ENCODE measurements at regions not wholly inside any gene's neighbourhood (a gene's known extent, or its start where the extent isn't known, plus 50 kb on each side); places are given as distances from the start of the nearest gene placed in this dataset.

DNA sequence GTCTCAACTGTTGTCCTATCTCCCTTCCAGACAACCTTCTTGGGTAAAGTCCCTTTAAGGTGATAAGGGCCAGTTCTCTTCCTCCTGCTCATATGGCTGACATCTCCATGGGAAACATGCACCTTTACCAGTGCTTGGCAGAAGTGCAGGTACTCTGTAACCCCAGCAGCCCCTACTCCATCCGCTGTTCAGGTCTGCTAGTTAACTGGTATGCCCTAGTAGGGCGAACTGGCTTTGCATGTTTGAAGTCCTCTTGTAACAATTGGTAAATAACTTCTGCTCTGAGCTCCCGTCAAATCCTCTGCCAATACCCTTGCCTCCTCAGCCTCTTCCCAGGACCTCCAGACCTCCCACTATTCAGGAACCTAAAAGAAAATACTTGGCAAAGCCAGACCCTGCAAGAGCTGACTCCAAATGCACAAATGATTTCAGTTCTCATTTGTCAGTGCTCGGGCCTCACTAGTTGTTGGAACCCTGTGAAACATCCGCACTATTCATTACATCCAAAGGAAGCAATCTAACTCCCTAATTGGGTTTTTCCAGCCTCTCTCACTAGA, 703.7 kb downstream of the MAFB start (continued):
- TF ChIP-seq, protein P1, sequence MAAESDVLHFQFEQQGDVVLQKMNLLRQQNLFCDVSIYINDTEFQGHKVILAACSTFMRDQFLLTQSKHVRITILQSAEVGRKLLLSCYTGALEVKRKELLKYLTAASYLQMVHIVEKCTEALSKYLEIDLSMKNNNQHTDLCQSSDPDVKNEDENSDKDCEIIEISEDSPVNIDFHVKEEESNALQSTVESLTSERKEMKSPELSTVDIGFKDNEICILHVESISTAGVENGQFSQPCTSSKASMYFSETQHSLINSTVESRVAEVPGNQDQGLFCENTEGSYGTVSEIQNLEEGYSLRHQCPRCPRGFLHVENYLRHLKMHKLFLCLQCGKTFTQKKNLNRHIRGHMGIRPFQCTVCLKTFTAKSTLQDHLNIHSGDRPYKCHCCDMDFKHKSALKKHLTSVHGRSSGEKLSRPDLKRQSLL (tag by site-specific recombination; IDR thresholded peaks at IDR 0.05) = no peak
- TF ChIP-seq, protein P2, sequence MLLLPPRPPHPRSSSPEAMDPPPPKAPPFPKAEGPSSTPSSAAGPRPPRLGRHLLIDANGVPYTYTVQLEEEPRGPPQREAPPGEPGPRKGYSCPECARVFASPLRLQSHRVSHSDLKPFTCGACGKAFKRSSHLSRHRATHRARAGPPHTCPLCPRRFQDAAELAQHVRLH (tag by site-specific recombination; IDR thresholded peaks at IDR 0.05) = no peak

DNA sequence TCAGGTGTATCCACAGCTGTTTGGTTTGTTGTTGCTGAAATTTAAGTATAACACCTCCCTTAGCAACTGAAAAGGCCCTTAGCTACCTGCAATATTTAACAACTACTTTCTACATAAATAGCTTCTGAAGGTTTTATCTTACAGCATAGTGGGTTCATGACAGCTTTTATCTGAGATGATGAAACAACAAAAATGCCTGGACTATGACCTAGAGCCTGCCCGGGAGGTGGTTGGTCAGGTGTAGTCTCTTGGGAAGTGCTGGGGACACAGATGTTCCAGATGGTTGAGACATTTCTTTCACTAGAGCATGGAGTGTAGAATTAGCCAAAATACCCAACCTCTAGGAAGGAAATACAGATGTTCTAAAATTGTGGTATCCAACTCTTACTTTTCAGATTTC, 705.4 kb downstream of the MAFB start:
- ChIA-PET CTCF (interaction anchor here (0.6 kb wide), 1 partner anchor 370 kb away, joined by 3 read pairs; no protein-coding TSS in a partner anchor), POLR2A (no interaction called here)
- Histone ChIP-seq H3K9me3 (ENCODE audit: control insufficient read depth, insufficient read depth, low read depth, low read length) (no peaks in the 10 kb centered on the region), H3K27ac (ENCODE audit: extremely low read depth, low read depth, low read length) (no peak overlapping the region), H3K36me3 (ENCODE audit: control insufficient read depth in 2 of 2, insufficient read depth in 1 of 2, low read length in 2 of 2) (no peaks in the 10 kb centered on the region), H3K4me3 (ENCODE audit: low read depth, low read length) (no peak overlapping the region), H3K4me1 (ENCODE audit: control insufficient read depth, insufficient read depth, low read length) (0 out of 2 replicates have a peak, but pooled peaks cover 2% of the 10 kb centered on the region)
- TF ChIP-seq ZXDB (tag by site-specific recombination; IDR thresholded peaks at IDR 0.05) = no peak
- TF ChIP-seq, protein P3, sequence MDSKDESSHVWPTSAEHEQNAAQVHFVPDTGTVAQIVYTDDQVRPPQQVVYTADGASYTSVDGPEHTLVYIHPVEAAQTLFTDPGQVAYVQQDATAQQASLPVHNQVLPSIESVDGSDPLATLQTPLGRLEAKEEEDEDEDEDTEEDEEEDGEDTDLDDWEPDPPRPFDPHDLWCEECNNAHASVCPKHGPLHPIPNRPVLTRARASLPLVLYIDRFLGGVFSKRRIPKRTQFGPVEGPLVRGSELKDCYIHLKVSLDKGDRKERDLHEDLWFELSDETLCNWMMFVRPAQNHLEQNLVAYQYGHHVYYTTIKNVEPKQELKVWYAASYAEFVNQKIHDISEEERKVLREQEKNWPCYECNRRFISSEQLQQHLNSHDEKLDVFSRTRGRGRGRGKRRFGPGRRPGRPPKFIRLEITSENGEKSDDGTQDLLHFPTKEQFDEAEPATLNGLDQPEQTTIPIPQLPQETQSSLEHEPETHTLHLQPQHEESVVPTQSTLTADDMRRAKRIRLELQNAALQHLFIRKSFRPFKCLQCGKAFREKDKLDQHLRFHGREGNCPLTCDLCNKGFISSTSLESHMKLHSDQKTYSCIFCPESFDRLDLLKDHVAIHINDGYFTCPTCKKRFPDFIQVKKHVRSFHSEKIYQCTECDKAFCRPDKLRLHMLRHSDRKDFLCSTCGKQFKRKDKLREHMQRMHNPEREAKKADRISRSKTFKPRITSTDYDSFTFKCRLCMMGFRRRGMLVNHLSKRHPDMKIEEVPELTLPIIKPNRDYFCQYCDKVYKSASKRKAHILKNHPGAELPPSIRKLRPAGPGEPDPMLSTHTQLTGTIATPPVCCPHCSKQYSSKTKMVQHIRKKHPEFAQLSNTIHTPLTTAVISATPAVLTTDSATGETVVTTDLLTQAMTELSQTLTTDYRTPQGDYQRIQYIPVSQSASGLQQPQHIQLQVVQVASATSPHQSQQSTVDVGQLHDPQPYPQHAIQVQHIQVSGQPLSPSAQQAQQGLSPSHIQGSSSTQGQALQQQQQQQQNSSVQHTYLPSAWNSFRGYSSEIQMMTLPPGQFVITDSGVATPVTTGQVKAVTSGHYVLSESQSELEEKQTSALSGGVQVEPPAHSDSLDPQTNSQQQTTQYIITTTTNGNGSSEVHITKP (tag by site-specific recombination; IDR thresholded peaks at IDR 0.05) = no peak
- TF ChIP-seq, protein P4, sequence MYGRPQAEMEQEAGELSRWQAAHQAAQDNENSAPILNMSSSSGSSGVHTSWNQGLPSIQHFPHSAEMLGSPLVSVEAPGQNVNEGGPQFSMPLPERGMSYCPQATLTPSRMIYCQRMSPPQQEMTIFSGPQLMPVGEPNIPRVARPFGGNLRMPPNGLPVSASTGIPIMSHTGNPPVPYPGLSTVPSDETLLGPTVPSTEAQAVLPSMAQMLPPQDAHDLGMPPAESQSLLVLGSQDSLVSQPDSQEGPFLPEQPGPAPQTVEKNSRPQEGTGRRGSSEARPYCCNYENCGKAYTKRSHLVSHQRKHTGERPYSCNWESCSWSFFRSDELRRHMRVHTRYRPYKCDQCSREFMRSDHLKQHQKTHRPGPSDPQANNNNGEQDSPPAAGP (tag by site-specific recombination; IDR thresholded peaks at IDR 0.05) = no peak
- TF ChIP-seq ZNF768 (tag by site-specific recombination; IDR thresholded peaks at IDR 0.05) = no peak
- TF ChIP-seq ZNF792 (tag by site-specific recombination; IDR thresholded peaks at IDR 0.05) = no peak
- TF ChIP-seq, protein P5, sequence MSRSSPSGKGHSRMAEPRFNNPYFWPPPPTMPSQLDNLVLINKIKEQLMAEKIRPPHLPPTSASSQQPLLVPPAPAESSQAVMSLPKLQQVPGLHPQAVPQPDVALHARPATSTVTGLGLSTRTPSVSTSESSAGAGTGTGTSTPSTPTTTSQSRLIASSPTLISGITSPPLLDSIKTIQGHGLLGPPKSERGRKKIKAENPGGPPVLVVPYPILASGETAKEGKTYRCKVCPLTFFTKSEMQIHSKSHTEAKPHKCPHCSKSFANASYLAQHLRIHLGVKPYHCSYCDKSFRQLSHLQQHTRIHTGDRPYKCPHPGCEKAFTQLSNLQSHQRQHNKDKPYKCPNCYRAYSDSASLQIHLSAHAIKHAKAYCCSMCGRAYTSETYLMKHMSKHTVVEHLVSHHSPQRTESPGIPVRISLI (tag by site-specific recombination; IDR thresholded peaks at IDR 0.05) = no peak
- TF ChIP-seq ZNF146 (tag by site-specific recombination; IDR thresholded peaks at IDR 0.05) = no peak

DNA sequence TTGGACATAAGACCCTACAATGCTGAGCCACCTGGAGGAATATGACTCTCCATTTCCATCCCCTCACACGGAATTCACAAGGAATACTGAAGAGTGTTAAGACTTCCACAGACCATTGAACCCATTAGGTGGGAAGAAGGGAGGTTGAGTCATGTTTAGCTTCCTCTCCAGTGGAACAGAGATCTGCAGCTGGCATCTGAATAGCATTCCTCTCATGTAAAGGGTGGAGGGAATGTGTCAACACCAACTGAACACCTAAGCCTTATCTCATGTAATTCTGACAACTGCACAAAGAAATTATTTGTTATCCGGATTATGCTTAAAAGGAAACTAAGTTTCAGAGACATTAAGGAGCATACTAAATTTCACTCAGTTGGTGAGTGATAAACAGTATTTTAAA, 705.9 kb downstream of the MAFB start:
- Histone ChIP-seq H3K4me1 (ENCODE audit: control insufficient read depth, insufficient read depth, low read length) (0 out of 2 replicates have a peak, but pooled peaks cover 2% of the 10 kb centered on the region), H3K36me3 (ENCODE audit: control insufficient read depth in 2 of 2, insufficient read depth in 1 of 2, low read length in 2 of 2) (no peaks in the 10 kb centered on the region), H3K27ac (ENCODE audit: extremely low read depth, low read depth, low read length) (no peak overlapping the region), H3K4me3 (ENCODE audit: low read depth, low read length) (no peak overlapping the region), H3K9me3 (ENCODE audit: control insufficient read depth, insufficient read depth, low read depth, low read length) (no peaks in the 10 kb centered on the region)
- ChIA-PET POLR2A (no interaction called here), CTCF (interaction anchor here (0.6 kb wide), 1 partner anchor 370 kb away, joined by 3 read pairs; no protein-coding TSS in a partner anchor)
- TF ChIP-seq ZNF521 (tag by site-specific recombination; IDR thresholded peaks at IDR 0.05) (no peak), ZNF175 (tag by site-specific recombination; IDR thresholded peaks at IDR 0.05) (no peak)
- TF ChIP-seq, protein P6, sequence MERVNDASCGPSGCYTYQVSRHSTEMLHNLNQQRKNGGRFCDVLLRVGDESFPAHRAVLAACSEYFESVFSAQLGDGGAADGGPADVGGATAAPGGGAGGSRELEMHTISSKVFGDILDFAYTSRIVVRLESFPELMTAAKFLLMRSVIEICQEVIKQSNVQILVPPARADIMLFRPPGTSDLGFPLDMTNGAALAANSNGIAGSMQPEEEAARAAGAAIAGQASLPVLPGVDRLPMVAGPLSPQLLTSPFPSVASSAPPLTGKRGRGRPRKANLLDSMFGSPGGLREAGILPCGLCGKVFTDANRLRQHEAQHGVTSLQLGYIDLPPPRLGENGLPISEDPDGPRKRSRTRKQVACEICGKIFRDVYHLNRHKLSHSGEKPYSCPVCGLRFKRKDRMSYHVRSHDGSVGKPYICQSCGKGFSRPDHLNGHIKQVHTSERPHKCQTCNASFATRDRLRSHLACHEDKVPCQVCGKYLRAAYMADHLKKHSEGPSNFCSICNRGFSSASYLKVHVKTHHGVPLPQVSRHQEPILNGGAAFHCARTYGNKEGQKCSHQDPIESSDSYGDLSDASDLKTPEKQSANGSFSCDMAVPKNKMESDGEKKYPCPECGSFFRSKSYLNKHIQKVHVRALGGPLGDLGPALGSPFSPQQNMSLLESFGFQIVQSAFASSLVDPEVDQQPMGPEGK (tag by site-specific recombination; IDR thresholded peaks at IDR 0.05) = no peak
- TF ChIP-seq, protein P7, sequence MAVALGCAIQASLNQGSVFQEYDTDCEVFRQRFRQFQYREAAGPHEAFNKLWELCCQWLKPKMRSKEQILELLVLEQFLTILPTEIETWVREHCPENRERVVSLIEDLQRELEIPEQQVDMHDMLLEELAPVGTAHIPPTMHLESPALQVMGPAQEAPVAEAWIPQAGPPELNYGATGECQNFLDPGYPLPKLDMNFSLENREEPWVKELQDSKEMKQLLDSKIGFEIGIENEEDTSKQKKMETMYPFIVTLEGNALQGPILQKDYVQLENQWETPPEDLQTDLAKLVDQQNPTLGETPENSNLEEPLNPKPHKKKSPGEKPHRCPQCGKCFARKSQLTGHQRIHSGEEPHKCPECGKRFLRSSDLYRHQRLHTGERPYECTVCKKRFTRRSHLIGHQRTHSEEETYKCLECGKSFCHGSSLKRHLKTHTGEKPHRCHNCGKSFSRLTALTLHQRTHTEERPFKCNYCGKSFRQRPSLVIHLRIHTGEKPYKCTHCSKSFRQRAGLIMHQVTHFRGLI (tag by site-specific recombination; IDR thresholded peaks at IDR 0.05) = no peak
- TF ChIP-seq, protein P8, sequence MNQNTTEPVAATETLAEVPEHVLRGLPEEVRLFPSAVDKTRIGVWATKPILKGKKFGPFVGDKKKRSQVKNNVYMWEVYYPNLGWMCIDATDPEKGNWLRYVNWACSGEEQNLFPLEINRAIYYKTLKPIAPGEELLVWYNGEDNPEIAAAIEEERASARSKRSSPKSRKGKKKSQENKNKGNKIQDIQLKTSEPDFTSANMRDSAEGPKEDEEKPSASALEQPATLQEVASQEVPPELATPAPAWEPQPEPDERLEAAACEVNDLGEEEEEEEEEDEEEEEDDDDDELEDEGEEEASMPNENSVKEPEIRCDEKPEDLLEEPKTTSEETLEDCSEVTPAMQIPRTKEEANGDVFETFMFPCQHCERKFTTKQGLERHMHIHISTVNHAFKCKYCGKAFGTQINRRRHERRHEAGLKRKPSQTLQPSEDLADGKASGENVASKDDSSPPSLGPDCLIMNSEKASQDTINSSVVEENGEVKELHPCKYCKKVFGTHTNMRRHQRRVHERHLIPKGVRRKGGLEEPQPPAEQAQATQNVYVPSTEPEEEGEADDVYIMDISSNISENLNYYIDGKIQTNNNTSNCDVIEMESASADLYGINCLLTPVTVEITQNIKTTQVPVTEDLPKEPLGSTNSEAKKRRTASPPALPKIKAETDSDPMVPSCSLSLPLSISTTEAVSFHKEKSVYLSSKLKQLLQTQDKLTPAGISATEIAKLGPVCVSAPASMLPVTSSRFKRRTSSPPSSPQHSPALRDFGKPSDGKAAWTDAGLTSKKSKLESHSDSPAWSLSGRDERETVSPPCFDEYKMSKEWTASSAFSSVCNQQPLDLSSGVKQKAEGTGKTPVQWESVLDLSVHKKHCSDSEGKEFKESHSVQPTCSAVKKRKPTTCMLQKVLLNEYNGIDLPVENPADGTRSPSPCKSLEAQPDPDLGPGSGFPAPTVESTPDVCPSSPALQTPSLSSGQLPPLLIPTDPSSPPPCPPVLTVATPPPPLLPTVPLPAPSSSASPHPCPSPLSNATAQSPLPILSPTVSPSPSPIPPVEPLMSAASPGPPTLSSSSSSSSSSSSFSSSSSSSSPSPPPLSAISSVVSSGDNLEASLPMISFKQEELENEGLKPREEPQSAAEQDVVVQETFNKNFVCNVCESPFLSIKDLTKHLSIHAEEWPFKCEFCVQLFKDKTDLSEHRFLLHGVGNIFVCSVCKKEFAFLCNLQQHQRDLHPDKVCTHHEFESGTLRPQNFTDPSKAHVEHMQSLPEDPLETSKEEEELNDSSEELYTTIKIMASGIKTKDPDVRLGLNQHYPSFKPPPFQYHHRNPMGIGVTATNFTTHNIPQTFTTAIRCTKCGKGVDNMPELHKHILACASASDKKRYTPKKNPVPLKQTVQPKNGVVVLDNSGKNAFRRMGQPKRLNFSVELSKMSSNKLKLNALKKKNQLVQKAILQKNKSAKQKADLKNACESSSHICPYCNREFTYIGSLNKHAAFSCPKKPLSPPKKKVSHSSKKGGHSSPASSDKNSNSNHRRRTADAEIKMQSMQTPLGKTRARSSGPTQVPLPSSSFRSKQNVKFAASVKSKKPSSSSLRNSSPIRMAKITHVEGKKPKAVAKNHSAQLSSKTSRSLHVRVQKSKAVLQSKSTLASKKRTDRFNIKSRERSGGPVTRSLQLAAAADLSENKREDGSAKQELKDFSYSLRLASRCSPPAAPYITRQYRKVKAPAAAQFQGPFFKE (tag by site-specific recombination; IDR thresholded peaks at IDR 0.05; ENCODE audit: borderline replicate concordance) = no peak

Measured in HEK293 (cell line).